Mesenchymal stem cell (in vitro differentiated cells and primary cell): ENCODE measurements at regions not wholly inside any gene's neighbourhood (a gene's known extent, or its start where the extent isn't known, plus 50 kb on each side); places are given as distances from the start of the nearest gene placed in this dataset.
"Not testable (repeated sequence)": the region's sequence is repeated elsewhere in the genome, so short reads cannot be mapped to it uniquely, and the experiment has no call there.

Experiments
- DNase-seq: peaks from one replicate; pipeline ENCODE4 v3.0.0-alpha.2; 2013
- H2AFZ ChIP-seq: one replicate; pipeline ENCODE4 v1.6.1; 2013; ENCODE audit warnings: low read depth, mild to moderate bottlenecking, control low read depth, inconsistent platforms, low read length, moderate library complexity
- H2AK5ac ChIP-seq: 2 replicates; pipeline ENCODE4 v1.6.1; 2013; ENCODE audit warnings: low read length, moderate library complexity, mild to moderate bottlenecking, inconsistent platforms; ENCODE audit not compliant: severe bottlenecking
- H2BK120ac ChIP-seq: one replicate; pipeline ENCODE4 v1.6.1; 2013; ENCODE audit warnings: low read depth, mild to moderate bottlenecking, inconsistent platforms, low read length, moderate library complexity
- H2BK12ac ChIP-seq, 2 experiments: one replicate each; pipeline ENCODE4 v1.6.1; 2013; ENCODE audit warnings: inconsistent platforms in 2 of 2, low read length in 2 of 2, mild to moderate bottlenecking in 2 of 2, moderate library complexity in 2 of 2, control low read depth in 1 of 2
- H2BK15ac ChIP-seq: one replicate; pipeline ENCODE4 v1.6.1; 2013; ENCODE audit warnings: mild to moderate bottlenecking, low read depth, inconsistent platforms; ENCODE audit not compliant: poor library complexity, severe bottlenecking
- H2BK5ac ChIP-seq: 2 replicates; pipeline ENCODE4 v1.6.1; 2013; ENCODE audit warnings: low read depth, mild to moderate bottlenecking, low read length, control low read depth, inconsistent platforms; ENCODE audit not compliant: poor library complexity, severe bottlenecking
- H3K14ac ChIP-seq, 2 experiments: one replicate each; pipeline ENCODE4 v1.6.1; 2013; ENCODE audit warnings: inconsistent platforms in 2 of 2, low read length in 2 of 2, control low read depth in 1 of 2, mild to moderate bottlenecking in 1 of 2, moderate library complexity in 1 of 2
- H3K18ac ChIP-seq, 2 experiments: one replicate each; pipeline ENCODE4 v1.6.1; 2013; ENCODE audit warnings: inconsistent platforms in 2 of 2, low read length in 2 of 2, control low read depth in 1 of 2, low read depth in 1 of 2, mild to moderate bottlenecking in 1 of 2
- H3K23ac ChIP-seq, 2 experiments: one replicate each; pipeline ENCODE4 v1.6.1; 2013; ENCODE audit warnings: inconsistent platforms in 2 of 2, low read length in 2 of 2, mild to moderate bottlenecking in 2 of 2, moderate library complexity in 2 of 2, control low read depth in 1 of 2
- H3K27ac ChIP-seq: 2 replicates; pipeline ENCODE4 v1.5.1; 2013; ENCODE audit warnings: mild to moderate bottlenecking, moderate library complexity, low read length, control low read depth, inconsistent platforms; ENCODE audit not compliant: poor library complexity, severe bottlenecking
- H3K27me3 ChIP-seq, 2 experiments: 2 replicates each; pipeline versions ENCODE4 v1.6.1 to v1.7.0; 2013; ENCODE audit warnings: low read length in 2 of 2, mild to moderate bottlenecking in 2 of 2, moderate library complexity in 2 of 2, control low read depth in 1 of 2, inconsistent platforms in 1 of 2; ENCODE audit not compliant: control insufficient read depth in 1 of 2, insufficient read depth in 1 of 2
- H3K36me3 ChIP-seq, 2 experiments: 2 replicates each; pipeline versions ENCODE4 v1.6.1 to v1.7.0; 2013; ENCODE audit warnings: low read length in 2 of 2, control low read depth in 1 of 2, inconsistent platforms in 1 of 2, low read depth in 1 of 2, mild to moderate bottlenecking in 1 of 2; ENCODE audit not compliant: insufficient read depth in 2 of 2, control insufficient read depth in 1 of 2
- H3K4ac ChIP-seq, 2 experiments: one replicate each; pipeline ENCODE4 v1.6.1; 2013; ENCODE audit warnings: inconsistent platforms in 2 of 2, low read length in 2 of 2, mild to moderate bottlenecking in 2 of 2, moderate library complexity in 2 of 2, control low read depth in 1 of 2, low read depth in 1 of 2
- H3K4me1 ChIP-seq: 2 replicates; pipeline ENCODE4 v1.6.1; 2013; ENCODE audit warnings: low read depth, low read length, control low read depth; ENCODE audit not compliant: control insufficient read depth, insufficient read depth
- H3K4me2 ChIP-seq: 2 replicates; pipeline ENCODE4 v1.6.1; 2013; ENCODE audit warnings: low read length, mild to moderate bottlenecking, inconsistent platforms; ENCODE audit not compliant: poor library complexity, severe bottlenecking
- H3K4me3 ChIP-seq, 2 experiments: 2 replicates each; pipeline versions ENCODE4 v1.5.1 to v1.7.0; 2013; ENCODE audit warnings: low read length in 2 of 2, mild to moderate bottlenecking in 2 of 2, control low read depth in 1 of 2, low read depth in 1 of 2; ENCODE audit not compliant: insufficient read depth in 1 of 2
- H3K79me1 ChIP-seq: replicated peaks from 2 replicates; pipeline ENCODE4 v1.6.1; 2013; ENCODE audit warnings: mild to moderate bottlenecking, control low read depth, low read length, inconsistent platforms; ENCODE audit not compliant: poor library complexity, severe bottlenecking
- H3K9ac ChIP-seq: 2 replicates; pipeline ENCODE4 v1.7.0; 2013; ENCODE audit warnings: mild to moderate bottlenecking, low read length, moderate library complexity
- H3K9me3 ChIP-seq: 2 replicates; pipeline ENCODE4 v1.7.0; 2013; ENCODE audit warnings: mild to moderate bottlenecking, low read length; ENCODE audit not compliant: control insufficient read depth
- H4K8ac ChIP-seq: one replicate; pipeline ENCODE4 v1.6.1; 2013; ENCODE audit warnings: inconsistent platforms, mild to moderate bottlenecking, low read length, moderate library complexity
- H4K91ac ChIP-seq: one replicate; pipeline ENCODE4 v1.6.1; 2013; ENCODE audit warnings: mild to moderate bottlenecking, low read length, inconsistent platforms
- WGBS: methylation state at CpG from one replicate; pipeline ENCODE4 v1.1.7; 2013; ENCODE audit warnings: mixed read lengths; 5-methylcytosine and 5-hydroxymethylcytosine counted together

DNA sequence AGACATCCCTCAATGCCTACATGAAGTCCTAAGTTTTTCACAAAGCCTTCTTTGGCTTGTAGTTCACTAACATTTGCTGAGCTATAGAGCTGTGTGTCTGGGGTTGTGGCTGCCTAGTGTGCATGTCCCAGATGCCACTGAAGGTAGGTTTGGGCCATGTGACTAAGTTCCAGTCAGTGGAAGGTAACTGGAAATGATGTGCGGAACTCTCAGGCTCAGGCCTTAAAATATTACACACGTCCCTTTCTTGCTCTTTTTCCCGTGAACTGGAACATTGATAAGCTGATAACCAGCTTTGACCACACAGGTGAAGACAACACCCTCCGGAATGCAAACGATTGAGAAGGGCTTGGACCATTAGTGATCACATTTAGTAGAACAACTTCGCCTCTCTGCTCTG lies 358.1 kb downstream of the GATA3 start:
- no peak overlapping the region for H4K91ac ChIP-seq
- no peak overlapping the region for H4K8ac ChIP-seq
- H3K4ac ChIP-seq, result no peak overlapping the region
- no peak overlapping the region for H2AFZ ChIP-seq
- WGBS, result 92% methylated on average over 6 of the region's 6 CpGs
- H2BK15ac ChIP-seq, result no peak overlapping the region
- no peak overlapping the region for H3K23ac ChIP-seq
- no peak overlapping the region for H3K4me2 ChIP-seq
- H3K4me3 ChIP-seq, result no peak overlapping the region
- no peak overlapping the region for H3K18ac ChIP-seq
- H2AK5ac ChIP-seq, result no peak overlapping the region
- no peak overlapping the region for H2BK120ac ChIP-seq
- no peak overlapping the region for H2BK5ac ChIP-seq
- H3K27ac ChIP-seq, result no peak overlapping the region
- H2BK12ac ChIP-seq, result no peak overlapping the region
- H3K36me3 ChIP-seq, result no peaks in the 10 kb centered on the region
- H3K9ac ChIP-seq, result no peak overlapping the region
- no peak overlapping the region for H3K14ac ChIP-seq
- no peaks in the 10 kb centered on the region for H3K9me3 ChIP-seq
- H3K27me3 ChIP-seq, result no peaks in the 10 kb centered on the region
- H3K79me1 ChIP-seq, result no peaks in the 10 kb centered on the region
- no peak for DNase-seq
- H3K4me1 ChIP-seq, result no peaks in the 10 kb centered on the region

- not testable (repeated sequence) for H3K36me3 ChIP-seq, H3K4ac ChIP-seq, H3K4me3 ChIP-seq, H2BK5ac ChIP-seq, H3K27ac ChIP-seq, H3K23ac ChIP-seq, H3K79me1 ChIP-seq, H3K18ac ChIP-seq, H4K8ac ChIP-seq, H3K4me1 ChIP-seq, H2BK15ac ChIP-seq, DNase-seq, H3K14ac ChIP-seq, H3K27me3 ChIP-seq, H2BK12ac ChIP-seq, H2AK5ac ChIP-seq, H3K9ac ChIP-seq, H3K9me3 ChIP-seq, H3K4me2 ChIP-seq, H2AFZ ChIP-seq, H4K91ac ChIP-seq, H2BK120ac ChIP-seq
- 83% methylated on average over 2 of the region's 2 CpGs for WGBS
These were observed 360.5 kb downstream of the GATA3 start for GRCh38 chr10:8415029-8415428.

GRCh38 chr10:8416192-8416701 lies 361.8 kb downstream of the GATA3 start:
- H2BK5ac ChIP-seq, result no peak overlapping the region
- H3K4ac ChIP-seq, result no peak overlapping the region
- no peak overlapping the region for H3K14ac ChIP-seq
- H3K4me3 ChIP-seq, result no peak overlapping the region
- H3K18ac ChIP-seq, result no peak overlapping the region
- no peak overlapping the region for H3K4me2 ChIP-seq
- H3K36me3 ChIP-seq, result no peaks in the 10 kb centered on the region
- H2BK120ac ChIP-seq, result no peak overlapping the region
- H3K27ac ChIP-seq, result no peak overlapping the region
- no peak overlapping the region for H4K8ac ChIP-seq
- no peaks in the 10 kb centered on the region for H3K27me3 ChIP-seq
- WGBS, result 58% methylated on average over 7 of the region's 8 CpGs
- H4K91ac ChIP-seq, result no peak overlapping the region
- no peak overlapping the region for H2AK5ac ChIP-seq
- H2BK15ac ChIP-seq, result no peak overlapping the region
- H3K9ac ChIP-seq, result no peak overlapping the region
- H3K4me1 ChIP-seq, result no peaks in the 10 kb centered on the region
- no peak overlapping the region for H2AFZ ChIP-seq
- no peaks in the 10 kb centered on the region for H3K79me1 ChIP-seq
- H2BK12ac ChIP-seq, result no peak overlapping the region
- no peak for DNase-seq
- no peaks in the 10 kb centered on the region for H3K9me3 ChIP-seq
- H3K23ac ChIP-seq, result no peak overlapping the region

DNA sequence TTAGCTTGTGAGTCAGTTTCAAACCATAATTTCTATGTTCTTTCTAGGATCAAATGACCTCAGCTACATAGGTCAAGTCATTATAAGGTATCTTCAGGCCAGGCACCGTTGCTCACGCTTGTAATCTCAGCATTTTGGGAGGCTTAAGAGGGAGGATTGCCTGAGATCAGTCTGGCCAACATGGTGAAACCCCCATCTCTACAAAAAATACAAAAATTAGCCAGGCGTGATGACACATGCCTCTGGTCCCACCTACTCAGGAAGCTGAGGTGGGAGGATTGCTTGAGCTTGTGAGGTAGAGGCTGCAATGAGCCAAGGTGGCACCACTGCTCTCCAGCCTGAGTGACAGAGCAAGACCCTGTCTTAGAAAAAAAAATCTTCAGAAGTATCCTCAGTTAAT lies 362.3 kb downstream of the GATA3 start:
- H2BK5ac ChIP-seq, result no peak overlapping the region
- H2BK12ac ChIP-seq, result no peak overlapping the region
- H3K4me1 ChIP-seq, result no peaks in the 10 kb centered on the region
- no peak overlapping the region for H3K18ac ChIP-seq
- no peak overlapping the region for H3K4me2 ChIP-seq
- H4K91ac ChIP-seq, result no peak overlapping the region
- H2AK5ac ChIP-seq, result no peak overlapping the region
- WGBS, result 60% methylated on average over 1 of the region's 3 CpGs
- H3K4me3 ChIP-seq, result no peak overlapping the region
- no peak overlapping the region for H3K27ac ChIP-seq
- no peaks in the 10 kb centered on the region for H3K27me3 ChIP-seq
- H3K9me3 ChIP-seq, result no peaks in the 10 kb centered on the region
- DNase-seq, result no peak
- no peak overlapping the region for H3K9ac ChIP-seq
- no peak overlapping the region for H2BK120ac ChIP-seq
- no peak overlapping the region for H3K23ac ChIP-seq
- H3K14ac ChIP-seq, result no peak overlapping the region
- no peak overlapping the region for H2AFZ ChIP-seq
- no peak overlapping the region for H2BK15ac ChIP-seq
- no peak overlapping the region for H4K8ac ChIP-seq
- H3K79me1 ChIP-seq, result no peaks in the 10 kb centered on the region
- no peak overlapping the region for H3K4ac ChIP-seq
- no peaks in the 10 kb centered on the region for H3K36me3 ChIP-seq
